ENCODE measurements at regions not wholly inside any gene's neighbourhood (a gene's known extent, or its start where the extent isn't known, plus 50 kb on each side); places are given as distances from the start of the nearest gene placed in this dataset.

- TF ChIP-seq POLR2A (IDR thresholded peaks at IDR 0.05) (no peak), CTCF (IDR thresholded peaks at IDR 0.05) (peak in 1 of 7 experiments; percentile 4)
Measured at GRCh38 chr2:115303-115702, 69.0 kb upstream of the FAM110C start.
